SW480 (cell line): ENCODE measurements at regions not wholly inside any gene's neighbourhood (a gene's known extent, or its start where the extent isn't known, plus 50 kb on each side); places are given as distances from the start of the nearest gene placed in this dataset.
A peak's percentile ranks its signal among the peaks of the same experiment; 100 is the strongest.
"Not testable (repeated sequence)": the region's sequence is repeated elsewhere in the genome, so short reads cannot be mapped to it uniquely, and the experiment has no call there.

Experiments used
- DNase-seq: peaks from one replicate; pipeline ENCODE4 v3.0.0-alpha.2; 2016; ENCODE audit warnings: low spot score

DNA sequence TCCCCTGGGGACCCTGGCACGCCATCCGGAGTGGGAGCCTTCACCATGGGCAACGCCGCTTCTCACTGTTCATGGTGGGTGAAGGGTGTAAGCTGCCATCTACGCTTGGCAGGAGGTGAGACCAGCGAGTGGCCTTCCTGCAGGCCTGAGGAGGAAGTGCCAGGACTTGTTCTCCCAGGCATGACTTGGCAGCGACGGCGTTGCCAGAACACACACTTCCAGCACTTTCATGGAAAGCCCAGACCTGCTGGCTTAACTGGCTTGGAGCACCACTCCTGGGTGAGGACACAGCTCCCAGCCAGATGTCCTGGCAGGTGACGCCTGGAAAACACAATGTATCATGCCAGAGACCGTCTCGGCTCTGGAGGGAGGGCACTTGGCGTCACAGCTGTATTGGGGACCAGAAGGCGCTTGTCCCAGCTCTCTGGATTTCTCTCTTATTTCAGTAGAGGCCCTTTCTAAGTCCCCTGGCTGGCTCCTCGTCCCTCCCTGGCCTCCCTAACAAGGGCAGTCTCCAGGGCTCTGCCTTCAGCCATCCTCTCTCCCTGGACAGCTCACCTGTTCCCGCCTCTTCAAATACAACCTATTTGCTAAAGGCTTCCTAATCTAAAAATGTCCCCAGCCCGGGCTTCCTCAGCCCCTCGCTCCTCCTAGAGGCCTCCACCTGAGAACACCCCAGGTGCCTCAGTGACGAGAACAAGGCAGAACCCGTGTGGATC, 188.3 kb downstream of the OLFM1 start:
- DNase-seq: no peak

DNA sequence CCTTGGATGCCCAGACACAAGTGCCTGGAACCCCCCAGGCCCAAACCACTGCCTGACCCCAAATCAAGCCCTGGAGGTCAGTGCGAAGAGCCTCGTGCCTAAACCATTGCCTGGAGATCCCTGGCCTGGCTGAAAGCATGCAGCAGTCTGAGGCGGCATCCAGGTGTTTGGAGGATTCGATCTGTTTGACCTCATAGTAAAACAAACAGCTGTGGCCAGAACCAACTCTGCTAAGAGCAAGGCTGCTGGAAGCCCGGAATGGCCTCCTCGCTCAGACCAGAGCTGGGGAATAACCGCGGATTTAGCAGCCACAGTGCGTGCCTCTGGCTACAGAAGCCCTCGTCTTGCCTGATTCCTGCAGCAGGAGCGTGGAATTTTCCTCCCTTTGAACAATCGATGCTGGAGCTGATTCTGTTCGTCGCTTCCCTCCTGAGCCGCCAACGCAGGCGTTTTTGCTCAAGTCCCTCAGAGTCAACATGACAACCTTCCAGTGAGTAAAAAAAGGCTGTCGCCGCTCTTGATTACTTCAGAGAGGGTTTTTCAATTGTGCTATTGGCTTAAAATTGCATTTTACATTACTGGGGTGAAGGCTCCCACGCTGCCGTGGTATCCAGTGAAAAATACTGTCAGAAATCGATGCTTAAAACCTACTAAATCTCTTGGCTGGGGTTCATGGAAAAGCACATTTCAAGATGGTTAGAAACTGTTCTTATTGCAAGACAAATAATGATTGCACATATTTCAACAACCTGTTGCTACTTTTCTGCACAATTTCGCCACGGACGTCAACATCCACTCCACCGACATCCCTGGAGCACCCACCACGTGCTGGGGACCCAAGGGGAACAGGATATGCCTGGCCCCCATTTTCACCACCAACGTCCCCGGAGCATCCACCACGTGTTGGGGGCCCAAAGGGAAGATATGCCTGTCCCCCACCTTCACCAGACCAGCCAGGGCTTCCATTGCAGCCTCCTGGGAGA, 190.0 kb downstream of the OLFM1 start:
- DNase-seq: no peak

DNA sequence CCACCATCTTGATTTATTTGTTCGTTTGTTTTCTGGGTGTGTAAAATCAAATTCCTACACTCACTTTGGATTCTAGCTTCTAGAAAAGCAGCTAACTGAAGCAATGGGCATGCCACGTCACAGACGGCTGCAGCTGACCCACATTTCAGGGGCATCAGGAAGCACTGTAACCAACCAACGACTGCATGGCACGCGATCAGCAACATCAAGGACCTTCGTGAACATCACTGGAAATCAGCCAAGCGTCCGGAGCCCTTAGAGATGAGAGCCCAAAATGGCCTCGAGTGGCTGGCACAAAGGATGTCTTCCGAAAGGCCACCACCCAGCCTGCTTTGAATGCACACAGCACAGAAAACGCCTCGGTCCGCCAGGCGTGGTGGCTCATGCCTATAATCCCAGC, 191.1 kb downstream of the OLFM1 start:
- DNase-seq: no peak

DNA sequence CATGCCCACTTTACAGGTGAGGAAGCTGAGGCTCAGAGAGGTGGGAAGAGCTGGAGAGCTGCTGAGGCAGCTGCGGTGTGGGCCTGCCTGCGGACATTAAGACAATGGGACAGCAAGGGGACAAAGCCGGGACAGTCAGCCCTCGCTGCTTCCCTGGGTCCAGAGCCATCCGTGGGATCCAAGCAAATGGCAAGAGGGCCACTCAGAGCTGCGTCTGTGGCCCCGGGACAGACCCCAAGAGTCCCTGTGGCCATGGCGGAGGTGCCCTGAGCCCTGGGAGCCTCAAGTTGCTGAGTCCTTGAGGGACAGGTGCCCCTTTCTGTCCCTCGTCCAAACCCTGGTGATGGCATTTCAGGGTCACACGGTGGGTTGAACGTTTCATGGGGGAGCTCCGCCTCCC, 191.9 kb downstream of the OLFM1 start:
- no peak for DNase-seq

DNA sequence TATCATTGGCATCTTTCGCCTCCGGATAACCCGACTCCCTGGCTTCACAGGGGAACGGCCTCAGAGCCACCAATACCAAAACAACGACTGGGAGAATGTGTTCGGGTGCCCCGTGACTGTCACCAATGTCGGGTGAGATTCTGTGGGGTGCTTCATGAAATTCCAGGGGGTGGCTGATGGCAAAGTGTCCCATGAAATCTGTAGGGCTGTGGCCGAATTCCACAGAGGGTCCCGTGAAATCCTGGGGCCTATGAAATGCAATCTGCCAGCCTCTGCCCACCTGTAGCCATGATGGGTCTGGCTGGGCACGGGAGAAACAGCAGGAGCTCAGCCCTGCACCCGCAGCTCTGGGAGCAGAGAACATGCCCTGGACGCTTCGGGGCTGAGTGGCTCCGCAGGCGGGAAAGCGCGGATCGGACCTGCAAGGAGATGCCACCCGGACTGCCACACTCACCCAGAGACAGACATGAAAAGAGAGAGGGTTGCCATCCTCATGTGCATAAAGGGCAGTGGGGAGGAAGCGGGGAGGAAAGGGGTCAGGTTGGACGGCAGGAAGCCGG, 192.4 kb downstream of the OLFM1 start:
- DNase-seq: no peak

DNA sequence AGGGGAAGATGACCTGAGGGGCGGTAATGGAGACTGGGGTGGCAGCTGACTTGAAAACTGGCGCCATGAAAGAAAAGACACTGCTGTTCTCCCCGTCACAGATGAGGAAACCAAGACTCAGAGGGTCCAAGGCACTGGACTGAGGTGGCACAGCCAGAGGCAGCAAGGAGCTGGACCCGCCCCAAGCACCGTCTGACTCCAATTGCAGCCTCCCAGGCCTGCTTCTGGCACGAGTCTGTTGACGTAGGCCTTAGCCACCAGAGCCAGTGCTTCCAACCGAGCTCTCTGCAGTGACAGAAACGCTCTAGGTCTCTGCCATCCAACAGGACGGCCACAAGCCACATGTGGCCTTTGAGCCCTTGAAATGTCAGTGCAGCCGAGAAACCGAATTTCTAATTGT, 193.2 kb downstream of the OLFM1 start:
- no peak for DNase-seq

DNA sequence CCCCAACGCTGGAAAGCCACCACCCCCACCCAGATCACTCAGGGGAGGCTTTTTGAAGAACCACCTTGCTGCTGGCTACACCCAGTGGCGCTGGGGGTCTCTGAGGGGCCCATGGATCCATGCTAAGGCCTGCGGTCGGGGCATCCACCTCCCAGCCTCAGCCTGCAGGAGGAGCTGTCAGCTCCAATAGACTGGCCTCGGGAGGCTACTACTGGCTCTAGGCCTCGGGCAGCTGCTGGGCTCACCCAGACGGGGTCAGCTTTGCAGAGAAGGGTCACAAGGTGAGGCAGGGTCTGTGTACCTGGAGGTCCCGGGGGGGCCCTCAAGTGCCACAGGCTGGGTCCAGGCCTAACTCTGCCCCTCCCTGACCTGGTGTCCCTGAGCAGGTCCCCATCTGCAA, 193.7 kb downstream of the OLFM1 start:
- no peak for DNase-seq

DNA sequence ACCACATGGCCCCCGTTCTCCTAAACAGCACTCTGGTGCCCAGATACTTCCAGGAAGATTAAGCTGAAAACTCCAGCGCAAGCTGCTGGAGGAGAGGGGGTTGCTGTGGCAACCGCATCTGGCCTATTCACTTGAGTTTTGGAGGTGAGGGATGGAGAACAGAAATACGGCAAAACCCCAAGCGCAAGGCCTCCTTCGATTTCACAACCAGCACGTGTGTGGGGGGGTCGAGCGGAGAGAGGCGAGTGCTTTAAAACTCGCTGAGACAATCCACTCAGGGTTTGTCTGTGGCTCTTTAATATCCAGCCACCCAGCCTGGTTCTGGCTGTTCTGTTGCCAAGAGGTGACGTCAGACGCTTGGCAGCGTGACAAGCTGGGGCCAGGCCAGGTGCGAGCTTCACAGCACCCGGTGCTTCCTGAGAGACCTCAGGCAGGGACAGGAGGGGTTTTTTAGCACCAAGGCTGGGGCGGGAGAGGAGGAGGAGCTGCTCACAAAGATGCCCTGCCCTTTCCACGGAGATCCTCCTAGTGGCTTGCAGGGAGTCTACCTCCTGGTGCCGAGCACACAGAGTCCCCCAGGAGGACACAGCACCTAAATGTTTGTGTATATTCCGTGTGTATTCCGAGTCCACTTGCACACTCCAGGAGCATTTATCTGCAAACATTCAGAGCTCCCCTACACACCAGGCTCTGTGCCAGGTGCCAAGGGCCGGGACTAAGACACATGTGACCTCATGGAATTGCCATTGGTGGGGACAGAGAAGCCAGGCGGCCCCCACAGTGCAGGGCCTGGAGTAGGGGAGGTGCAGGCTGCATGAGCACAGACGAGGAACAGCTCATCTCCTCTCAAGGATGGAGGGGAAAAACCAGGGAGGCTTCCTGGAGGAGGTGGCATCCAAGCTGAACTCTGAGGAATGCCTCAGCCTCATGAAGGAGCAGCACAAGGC, 194.6 kb downstream of the OLFM1 start:
- peak; percentile 83 for DNase-seq

DNA sequence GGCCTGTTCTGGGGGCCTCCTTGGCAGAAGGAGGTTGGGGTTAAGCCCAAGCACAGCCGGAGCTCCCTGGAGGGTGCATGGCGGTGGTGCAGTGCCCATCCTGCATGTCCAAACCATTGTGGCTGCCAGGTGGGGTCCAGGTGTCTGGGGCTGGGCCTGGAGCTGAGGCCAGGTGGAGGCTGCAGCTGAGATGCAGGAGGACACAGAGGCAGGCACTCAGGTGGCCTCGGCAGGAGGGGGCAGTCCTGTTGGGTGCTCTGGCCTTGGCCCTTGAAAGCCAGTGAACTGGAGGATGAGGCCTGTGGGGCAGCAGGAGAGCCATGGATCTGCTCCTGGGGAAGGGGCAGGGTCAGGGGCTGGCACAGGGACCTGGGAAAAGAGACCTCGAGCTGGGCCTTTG, 195.3 kb downstream of the OLFM1 start:
- no peak for DNase-seq

DNA sequence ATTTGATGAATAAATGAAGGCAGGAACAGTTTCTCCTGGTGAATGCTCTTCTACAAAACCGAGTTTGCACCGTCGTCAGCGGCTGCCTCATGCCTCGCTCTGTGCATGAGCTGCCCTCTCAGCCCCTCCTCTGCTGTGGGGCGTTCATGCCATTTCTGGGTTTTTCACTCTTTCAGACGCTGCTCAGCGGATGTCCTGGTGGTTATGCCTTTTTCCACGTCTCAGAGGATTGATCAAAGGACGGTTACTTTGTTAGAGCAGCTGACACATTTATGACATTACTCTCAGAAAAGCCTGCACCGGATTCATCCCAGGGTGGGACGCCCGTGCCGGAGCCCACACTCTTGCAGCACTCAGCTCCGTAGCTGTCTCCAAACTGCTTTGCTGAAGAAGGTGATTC, 195.9 kb upstream of the PPP1R26 start:
- DNase-seq: no peak

DNA sequence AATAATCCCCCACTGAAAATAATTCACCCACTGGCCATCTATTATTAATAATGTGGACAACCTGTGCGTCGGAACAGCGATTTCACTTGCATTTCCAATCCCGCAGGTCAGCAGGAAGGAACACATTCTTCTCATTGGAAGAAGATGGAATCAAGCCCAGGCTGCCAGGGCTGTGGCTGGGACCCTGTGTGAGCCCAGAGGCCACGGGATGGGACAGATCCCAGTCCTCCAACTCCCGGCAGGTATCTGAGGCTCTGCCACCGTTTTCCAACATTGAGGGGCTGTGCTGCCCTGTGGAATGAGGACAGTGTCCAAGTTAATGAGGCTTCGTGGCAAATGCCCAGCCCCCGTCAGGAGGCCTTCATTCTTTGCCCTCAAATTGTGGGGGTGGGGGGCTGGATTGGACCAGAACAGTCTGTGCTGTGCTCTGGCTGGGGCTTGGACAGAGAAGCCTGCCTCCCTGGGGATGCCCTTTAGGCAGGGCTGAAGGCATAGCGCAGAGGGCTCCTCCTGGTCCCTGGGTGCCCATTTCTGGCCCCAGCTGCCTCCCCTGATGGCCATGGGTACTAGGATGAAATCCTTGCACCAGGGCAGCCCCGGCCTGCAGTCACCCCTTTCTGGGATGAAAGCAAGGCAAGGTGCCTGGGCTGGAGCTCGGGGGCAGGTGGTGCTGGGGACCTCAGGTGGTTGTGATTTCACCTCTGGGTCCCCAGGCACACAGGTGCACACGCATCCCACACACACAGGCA, 195.0 kb upstream of the PPP1R26 start:
- no peak for DNase-seq

DNA sequence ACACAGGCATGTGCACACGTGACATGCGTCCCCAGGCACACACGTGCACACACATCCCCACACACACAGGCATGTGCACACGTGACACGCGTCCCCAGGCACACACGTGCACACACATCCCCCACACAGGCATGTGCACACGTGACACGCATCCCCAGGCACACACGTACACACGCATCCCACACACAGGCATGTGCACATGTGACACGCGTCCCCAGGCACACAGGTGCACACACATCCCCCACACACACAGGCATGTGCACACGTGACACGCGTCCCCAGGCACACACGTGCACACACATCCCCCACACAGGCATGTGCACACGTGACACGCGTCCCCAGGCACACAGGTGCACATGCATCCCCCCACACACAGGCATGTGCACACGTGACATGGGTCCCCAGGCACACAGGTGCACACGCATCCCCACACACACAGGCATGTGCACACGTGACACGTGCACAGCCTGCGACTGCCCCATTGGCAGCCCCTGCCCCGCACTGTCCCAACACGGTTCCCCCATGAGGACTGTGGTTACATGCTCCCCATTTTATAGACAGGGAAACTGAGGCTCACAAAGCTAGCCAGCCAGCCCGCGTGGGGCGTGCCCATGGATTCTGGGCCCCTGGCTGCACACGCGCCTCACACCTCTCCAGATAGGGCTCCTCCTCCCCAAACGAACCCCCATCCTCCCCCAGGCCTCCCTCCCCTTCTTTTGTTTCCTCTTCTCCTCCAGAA, 193.2 kb upstream of the PPP1R26 start:
- not testable (repeated sequence) for DNase-seq

DNA sequence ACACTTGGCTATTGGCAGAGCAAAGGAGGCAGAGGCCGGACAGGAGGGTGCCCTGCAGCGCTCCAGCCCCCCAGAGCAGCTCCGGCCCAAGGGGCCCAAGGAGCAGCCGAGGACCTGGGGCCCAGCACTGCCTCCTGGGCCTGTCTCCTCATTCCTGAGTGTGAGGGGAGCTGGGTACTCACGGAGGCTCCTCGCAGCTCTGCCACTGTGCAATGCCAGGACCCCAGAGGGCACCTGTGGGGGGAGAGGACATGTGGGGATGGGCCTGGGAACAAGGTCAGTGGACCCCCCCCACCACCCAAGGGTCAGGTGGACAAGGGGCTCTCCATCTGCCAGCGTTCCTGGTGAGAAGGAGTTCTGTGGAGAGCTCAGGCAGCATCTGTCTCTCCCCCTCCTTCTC, 192.6 kb upstream of the PPP1R26 start:
- no peak for DNase-seq

DNA sequence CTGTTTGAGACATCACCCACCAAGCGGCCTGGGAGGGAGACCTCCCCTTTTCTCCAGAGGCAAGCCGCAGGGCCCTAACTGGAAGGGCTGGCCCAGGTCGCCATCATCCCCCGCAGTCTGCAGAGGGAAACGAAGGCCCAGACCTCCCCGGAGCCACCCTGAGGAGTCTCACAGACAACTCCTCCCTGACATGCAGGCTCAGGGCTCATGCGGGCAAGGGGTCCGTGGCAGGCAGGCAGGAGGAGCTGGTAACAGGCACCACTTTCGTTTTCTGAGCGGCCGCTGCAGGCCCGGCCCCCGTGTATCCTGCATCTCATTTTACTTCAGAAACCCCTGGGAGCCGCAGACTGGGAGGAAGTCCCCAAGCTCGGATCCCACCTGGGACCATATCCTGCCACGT, 192.0 kb upstream of the PPP1R26 start:
- no peak for DNase-seq

DNA sequence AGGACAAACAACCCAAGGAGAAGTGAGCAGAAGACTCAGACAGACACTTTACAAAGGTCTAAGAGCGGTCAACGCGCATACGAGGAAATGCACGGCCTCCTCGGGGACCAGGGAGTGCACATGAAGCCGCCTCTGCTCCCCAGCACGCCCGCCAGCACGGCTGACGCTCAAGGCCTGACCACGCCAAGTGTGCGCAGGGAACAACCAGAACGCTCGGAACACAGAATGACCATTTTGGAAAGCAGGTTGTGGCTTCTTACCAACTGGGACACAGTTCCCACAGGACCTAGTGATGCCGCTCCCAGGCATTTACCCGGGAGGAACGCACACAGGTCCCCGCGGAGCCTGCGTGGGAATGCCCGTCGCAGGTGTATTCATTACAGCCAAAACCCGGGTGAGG, 191.5 kb upstream of the PPP1R26 start:
- DNase-seq: no peak

DNA sequence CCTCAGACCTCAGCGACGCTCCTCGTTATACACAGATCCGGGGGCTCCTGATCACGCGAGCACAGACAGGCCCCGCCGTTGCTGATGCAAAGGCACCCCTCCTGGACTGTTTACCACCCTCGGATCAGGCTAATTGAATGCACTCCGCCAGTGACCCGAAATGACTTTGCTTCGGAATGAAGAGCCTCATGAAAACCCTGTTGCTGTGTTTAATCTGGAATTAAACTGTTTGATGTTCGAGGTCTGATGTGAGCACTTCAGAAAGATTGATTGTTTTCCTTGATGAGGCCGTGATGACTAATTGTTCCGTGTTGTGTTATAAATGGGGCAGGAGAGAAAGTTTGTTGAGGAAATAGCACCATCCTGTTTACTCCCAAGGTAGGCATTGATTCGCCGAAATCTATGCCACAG, 190.5 kb upstream of the PPP1R26 start:
- peak; percentile 98 for DNase-seq

DNA sequence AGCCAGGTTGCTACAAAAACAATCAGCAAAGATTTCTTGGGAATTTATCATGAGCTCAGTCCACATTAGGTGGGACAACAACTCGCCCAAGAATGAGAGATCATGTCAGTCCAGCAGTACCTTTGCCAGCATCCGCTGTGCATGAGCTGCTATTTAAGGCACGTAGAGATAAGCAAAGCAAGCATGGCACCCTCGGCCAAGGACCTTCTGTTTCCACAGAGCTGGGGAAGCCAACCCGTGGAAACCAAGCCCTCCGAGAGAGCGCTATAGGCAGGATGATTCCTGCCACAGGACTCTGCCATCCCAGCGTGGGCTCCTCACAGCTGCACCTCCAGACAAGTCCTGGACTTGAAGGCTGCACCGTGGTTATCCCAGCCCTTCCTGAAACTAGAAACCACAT, 189.5 kb upstream of the PPP1R26 start:
- no peak for DNase-seq

DNA sequence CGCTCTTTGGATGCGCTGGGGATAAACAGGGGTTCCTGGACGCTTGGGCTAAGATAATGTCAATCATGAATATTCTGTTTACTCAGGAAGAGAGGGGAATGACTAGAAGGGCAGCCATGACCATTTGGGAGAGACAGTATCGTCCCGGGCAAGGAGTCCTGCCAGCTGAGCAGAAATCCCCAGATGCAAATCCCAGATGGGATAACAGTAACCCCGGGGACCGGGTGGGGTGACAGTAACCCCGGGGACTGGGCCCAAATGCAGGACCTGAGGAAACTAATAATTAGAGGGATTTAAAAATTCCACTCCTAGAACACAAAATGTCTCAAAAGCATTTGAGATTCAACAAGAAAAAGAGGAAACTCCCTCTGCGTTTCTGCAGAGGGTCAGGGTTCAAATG, 189.0 kb upstream of the PPP1R26 start:
- no peak for DNase-seq

DNA sequence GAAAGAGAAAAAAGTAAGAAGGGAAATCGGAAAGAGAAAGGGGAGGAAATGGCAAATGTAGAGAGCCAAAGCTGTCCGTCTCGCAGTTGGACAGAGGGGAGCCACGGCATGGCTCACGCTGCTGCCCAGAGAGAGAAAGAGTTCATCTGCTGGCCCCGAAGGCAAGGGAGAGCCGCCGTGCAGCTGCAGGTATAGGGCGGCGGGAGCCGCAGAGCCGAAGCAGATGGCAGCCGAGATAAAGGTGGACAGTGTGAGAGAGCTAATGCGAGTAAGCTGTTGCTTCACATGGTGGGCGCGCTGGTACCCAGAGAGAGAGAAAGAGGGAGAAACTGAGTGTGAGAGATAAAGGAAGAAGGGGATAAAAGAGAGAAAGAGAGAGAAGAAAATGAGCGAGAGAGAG, 188.4 kb upstream of the PPP1R26 start:
- no peak for DNase-seq

DNA sequence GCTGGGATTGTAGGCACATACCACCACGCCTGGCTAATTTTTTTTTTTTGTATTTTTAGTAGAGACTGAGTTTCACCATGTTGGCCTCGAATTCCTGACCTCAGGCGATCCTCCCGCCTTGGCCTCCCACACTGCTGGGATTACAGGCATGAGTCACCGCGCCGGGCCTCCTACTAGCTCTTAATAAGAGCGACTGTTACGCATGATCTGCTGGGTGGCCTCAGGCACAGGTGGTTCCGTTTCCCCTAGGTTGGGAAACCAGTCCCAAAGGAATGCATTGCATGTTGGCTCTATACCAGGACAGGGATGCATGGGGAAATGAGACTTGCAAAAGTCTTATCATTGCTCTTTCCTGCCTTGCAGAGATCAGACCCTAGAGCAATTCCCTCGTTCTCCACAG, 184.7 kb upstream of the PPP1R26 start:
- DNase-seq: no peak
